Activated T-helper 17 cell treated with anti-CD3 and anti-CD28 coated beads, Interleukin-2, amount 50 U/mL, for 72 hours (primary cell): ENCODE measurements at regions not wholly inside any gene's neighbourhood (a gene's known extent, or its start where the extent isn't known, plus 50 kb on each side); places are given as distances from the start of the nearest gene placed in this dataset.

ENCODE experiments used
- ATAC-seq: fragments of 150-1000 bp; cut with Tn5 transposase; replicated peaks from 2 replicates; pipeline ENCODE4 v1.10.0; 2021; ENCODE audit warnings: mild to moderate bottlenecking, moderate library complexity
- H3K27ac Mint-ChIP-seq: one replicate; pipeline ENCODE4 v1.8.0; 2022; ENCODE audit warnings: mixed read lengths
- H3K27me3 Mint-ChIP-seq: one replicate; pipeline ENCODE4 v1.8.0; 2022; ENCODE audit warnings: mixed read lengths
- H3K36me3 Mint-ChIP-seq: one replicate; pipeline ENCODE4 v1.8.0; 2022; ENCODE audit warnings: low read depth, mild to moderate bottlenecking, mixed read lengths
- H3K4me1 Mint-ChIP-seq: one replicate; pipeline ENCODE4 v1.8.0; 2022; ENCODE audit warnings: mixed read lengths
- H3K4me3 Mint-ChIP-seq: one replicate; pipeline ENCODE4 v1.8.0; 2022; ENCODE audit warnings: mild to moderate bottlenecking, mixed read lengths
- H3K9me3 Mint-ChIP-seq: one replicate; pipeline ENCODE4 v1.8.0; 2022; ENCODE audit warnings: mixed read lengths

DNA sequence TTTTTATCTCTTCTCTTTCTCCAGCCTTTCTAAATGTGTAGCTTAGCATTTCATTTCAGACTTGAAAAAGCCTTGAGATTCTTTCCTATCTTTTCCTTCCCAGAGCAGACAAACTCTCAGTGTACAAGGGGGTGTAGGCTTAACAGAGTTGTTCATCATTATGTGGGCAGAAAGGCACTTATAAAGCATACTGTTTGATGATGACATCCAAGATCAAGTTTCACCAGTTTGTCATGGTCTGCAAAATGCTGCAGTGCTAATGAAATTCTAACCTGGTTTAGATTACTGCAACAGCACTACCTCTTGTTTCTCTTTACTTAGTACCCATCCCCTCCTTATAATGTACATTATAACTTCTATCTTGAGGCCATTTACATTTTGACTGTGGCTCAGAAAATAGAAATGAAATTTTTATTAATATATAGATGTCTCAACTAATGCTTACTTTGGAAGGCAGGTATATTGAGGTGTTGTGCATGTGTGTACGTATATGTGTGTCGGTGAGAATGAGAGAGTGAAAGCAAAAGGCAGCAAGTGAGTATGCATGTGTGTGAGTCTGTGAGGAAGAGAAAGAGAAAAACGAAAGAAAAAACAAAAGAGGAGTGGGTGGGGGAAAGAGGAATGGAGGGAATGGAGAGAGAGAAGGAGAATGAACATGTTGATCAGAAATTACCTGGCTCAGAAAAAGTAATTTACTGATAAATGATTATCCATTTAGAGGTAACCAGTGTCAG lies 1043.6 kb downstream of the TUSC7 start:
- Mint-ChIP-seq H3K27me3 (no peaks in the 10 kb centered on the region), H3K4me1 (no peaks in the 10 kb centered on the region)

DNA sequence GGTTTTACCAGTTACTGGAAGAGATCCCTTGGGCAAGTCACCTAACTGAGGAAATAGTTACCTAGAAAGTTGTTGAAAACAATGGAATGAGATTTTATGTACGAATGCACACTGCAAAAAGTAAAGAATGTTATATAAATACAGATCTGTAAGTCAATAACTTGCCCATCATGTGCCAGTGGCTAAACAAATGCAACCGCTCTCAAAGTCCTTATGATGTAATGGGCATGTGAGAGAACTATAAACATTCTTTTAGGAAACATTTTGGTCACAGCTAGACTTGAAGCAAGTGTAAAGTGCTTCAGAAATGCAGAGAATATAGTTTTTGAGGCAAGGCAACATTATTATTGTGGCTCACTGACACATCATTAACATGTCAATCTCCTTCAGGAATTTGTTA lies 1044.5 kb downstream of the TUSC7 start:
- H3K36me3 Mint-ChIP-seq: no peaks in the 10 kb centered on the region

More for the DNA sequence above, 1043.6 kb downstream of the TUSC7 start:
- peaks cover 5% of the 10 kb centered on the region for H3K9me3 Mint-ChIP-seq
- H3K36me3 Mint-ChIP-seq: no peaks in the 10 kb centered on the region
- no peak overlapping the region for H3K27ac Mint-ChIP-seq
- no peak for ATAC-seq
- no peak overlapping the region for H3K4me3 Mint-ChIP-seq

DNA sequence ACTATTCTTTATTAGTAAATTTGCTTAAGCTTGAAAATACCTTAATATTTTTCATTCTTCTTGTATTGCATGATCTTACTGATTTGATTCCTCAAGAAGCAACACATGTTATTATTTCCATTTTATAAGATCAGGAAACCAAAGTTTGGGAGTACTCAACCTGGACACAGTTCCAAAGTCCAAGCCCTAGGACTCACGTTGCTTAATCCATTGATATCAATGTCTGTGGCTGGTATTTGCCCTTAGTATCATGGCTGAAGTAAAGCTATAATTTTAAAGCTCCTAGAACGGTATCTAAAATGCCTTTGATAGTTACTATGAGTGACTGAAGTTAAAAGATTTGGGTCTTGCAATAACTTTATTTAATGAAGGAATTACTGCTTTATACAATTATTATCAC lies 1045.3 kb downstream of the TUSC7 start:
- Mint-ChIP-seq H3K27ac (no peak overlapping the region), H3K9me3 (no peaks in the 10 kb centered on the region), H3K4me1 (no peaks in the 10 kb centered on the region), H3K27me3 (no peaks in the 10 kb centered on the region), H3K4me3 (no peak overlapping the region), H3K36me3 (no peaks in the 10 kb centered on the region)
- no peak for ATAC-seq

More for the DNA sequence above, 1044.5 kb downstream of the TUSC7 start:
- Mint-ChIP-seq H3K27ac (no peak overlapping the region), H3K4me1 (no peaks in the 10 kb centered on the region), H3K9me3 (peaks cover 5% of the 10 kb centered on the region), H3K27me3 (no peaks in the 10 kb centered on the region), H3K4me3 (no peak overlapping the region)
- ATAC-seq: no peak

DNA sequence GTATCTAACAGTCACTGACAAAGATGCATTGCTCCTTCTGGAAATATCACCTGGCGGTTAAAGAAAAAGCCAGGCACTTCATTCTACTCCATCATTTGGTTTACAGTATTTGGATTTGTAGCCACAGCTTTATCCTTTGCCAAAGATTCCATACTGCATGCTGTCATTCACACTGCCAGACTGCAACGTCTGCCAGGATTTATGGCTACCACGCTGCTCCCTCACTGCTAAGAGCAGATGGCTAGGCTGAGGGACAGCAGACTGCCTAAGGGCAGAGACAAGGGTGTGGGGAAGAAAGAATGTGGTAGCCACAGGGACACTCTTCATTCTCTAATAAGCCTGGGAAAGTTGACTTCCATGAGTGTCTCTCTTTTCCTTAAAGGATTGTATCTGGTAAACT lies 1047.0 kb downstream of the TUSC7 start:
- no peaks in the 10 kb centered on the region for H3K36me3 Mint-ChIP-seq
- H3K4me1 Mint-ChIP-seq: no peaks in the 10 kb centered on the region
- H3K4me3 Mint-ChIP-seq: no peak overlapping the region
- H3K27me3 Mint-ChIP-seq: no peaks in the 10 kb centered on the region
- peaks cover 11% of the 10 kb centered on the region for H3K9me3 Mint-ChIP-seq
- no peak overlapping the region for H3K27ac Mint-ChIP-seq
- ATAC-seq: no peak

DNA sequence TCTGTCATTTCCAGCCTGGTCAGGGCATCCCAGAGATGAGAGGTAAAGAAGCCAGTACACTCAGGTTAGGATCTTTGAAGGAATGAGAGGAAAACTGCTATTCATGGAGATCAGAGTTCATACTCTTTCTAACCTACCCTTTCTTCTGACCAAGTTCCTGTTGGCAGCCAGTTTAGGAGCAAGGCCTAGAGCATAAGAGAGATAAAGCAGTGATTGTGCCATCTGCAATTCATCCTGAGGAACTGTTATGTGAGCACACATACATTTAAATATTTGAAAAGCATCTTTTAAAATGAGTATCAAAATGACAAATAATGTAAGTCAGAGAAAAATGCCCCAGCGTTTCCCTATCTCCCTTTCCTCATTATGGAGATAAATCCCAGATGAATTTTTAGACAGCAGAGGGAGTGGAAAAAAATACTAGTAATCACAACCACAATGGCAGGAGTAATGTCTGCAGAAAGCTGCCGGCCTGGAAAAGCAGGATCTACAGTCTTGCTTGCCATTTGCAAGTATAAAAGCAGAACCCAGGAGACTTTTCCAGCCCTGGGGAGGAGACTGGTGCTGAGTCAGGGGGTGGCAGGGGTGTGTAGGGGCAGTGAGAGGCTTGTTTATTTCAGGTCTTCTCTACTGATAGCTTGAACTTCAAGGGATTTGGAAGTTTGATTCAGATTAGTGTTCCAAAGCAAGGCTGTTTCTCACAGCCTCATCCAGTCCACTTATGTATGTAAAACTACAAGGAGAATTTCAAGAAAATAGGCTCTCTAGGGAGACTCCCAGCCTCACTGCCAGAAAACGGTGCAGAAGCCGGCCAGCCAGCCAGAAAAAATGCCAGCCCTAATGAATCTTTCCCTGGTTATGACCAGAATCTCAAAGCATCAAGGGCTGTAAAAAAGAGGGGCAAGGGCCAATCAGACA lies 1052.4 kb downstream of the TUSC7 start:
- Mint-ChIP-seq H3K4me1 (no peaks in the 10 kb centered on the region), H3K36me3 (no peaks in the 10 kb centered on the region), H3K27ac (no peak overlapping the region), H3K4me3 (no peak overlapping the region), H3K9me3 (peaks cover 11% of the 10 kb centered on the region), H3K27me3 (no peaks in the 10 kb centered on the region)
- no peak for ATAC-seq

DNA sequence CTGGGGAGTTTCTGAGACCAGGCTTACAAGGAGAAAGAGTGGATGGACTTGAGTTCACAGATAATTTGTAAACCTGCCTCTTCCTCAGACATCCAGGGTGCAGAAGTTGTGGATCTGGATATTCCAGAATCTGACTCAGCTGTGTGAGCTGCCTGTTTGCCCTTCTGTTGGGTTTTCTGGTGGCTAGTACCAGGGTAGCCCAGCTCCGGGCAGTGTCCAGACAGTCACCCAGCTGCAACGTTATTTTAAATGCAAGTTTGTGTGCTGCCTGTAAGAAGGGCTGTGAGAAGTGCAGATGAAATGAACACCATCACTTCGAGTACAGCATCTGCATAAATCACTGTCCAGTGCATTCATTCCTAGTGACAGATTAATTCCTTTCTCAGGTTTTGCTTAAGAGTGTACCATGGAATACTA lies 1053.0 kb downstream of the TUSC7 start:
- H3K27ac Mint-ChIP-seq: no peak overlapping the region
- H3K4me3 Mint-ChIP-seq: no peak overlapping the region
- no peaks in the 10 kb centered on the region for H3K36me3 Mint-ChIP-seq
- ATAC-seq: no peak
- peaks cover 11% of the 10 kb centered on the region for H3K9me3 Mint-ChIP-seq
- no peaks in the 10 kb centered on the region for H3K4me1 Mint-ChIP-seq
- H3K27me3 Mint-ChIP-seq: no peaks in the 10 kb centered on the region

DNA sequence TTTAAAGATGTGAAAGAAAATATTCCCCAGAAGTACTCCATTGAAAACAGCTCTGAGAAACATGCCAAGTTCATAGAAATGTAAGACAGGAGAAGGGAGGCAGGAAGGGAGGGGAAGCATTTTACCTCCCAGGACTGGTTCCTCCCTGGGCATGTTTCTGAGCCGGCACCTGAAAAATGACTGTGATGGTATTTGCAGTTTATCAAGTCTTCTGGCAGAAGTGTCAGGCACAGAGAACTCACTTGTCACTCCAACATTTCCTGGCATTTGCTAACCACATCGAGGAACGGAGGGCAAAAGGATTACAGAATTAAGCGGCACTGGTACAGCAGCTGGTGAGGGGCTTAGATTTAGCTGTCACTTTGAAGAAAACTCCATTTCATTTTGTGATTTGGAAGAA lies 1054.0 kb downstream of the TUSC7 start:
- H3K27me3 Mint-ChIP-seq: no peaks in the 10 kb centered on the region
- no peaks in the 10 kb centered on the region for H3K36me3 Mint-ChIP-seq
- ATAC-seq: no peak
- H3K27ac Mint-ChIP-seq: no peak overlapping the region
- peaks cover 11% of the 10 kb centered on the region for H3K9me3 Mint-ChIP-seq
- no peak overlapping the region for H3K4me3 Mint-ChIP-seq
- no peaks in the 10 kb centered on the region for H3K4me1 Mint-ChIP-seq

DNA sequence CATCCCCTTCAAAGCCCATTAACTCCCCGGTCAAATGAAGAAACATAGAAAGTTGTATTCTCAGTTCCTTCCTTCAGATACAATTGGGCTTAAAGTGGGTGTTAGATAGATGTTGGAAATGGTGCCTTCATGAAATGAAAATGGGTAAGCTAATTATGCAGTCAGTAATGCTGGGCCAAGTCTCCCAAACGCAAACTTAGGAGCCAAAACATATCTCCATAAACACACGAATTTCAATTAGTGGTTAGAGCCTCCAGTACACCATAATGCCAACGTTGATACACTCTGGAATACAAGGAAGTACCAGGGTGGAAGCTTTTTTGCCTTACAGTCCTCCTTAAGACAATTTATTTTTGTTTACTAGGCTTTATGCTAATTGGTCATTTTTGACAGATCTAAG lies 1059.0 kb downstream of the TUSC7 start:
- no peaks in the 10 kb centered on the region for H3K36me3 Mint-ChIP-seq
- H3K9me3 Mint-ChIP-seq: peaks cover 5% of the 10 kb centered on the region
- H3K27me3 Mint-ChIP-seq: no peaks in the 10 kb centered on the region
- H3K27ac Mint-ChIP-seq: no peak overlapping the region
- ATAC-seq: no peak
- H3K4me1 Mint-ChIP-seq: no peaks in the 10 kb centered on the region
- no peak overlapping the region for H3K4me3 Mint-ChIP-seq

DNA sequence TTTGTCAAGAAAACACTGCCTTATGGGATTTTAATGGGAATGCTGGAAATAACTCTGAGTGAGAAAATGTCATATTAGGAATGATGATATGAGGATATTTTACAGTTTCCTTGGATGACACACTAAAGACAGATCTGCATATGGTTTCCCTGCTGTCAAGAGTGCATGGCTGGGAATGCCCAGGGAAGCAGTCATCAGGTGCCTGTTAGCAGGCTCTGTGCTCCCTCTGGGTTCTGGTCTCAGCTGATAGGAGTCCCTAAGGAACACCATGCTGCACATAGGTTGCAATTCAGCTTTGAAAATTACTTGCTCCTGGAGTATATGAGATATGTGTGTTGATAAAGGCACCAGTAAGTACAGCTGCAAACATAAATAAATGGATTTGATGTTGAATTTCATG lies 1064.6 kb downstream of the TUSC7 start:
- no peaks in the 10 kb centered on the region for H3K4me1 Mint-ChIP-seq
- no peak overlapping the region for H3K4me3 Mint-ChIP-seq
- no peaks in the 10 kb centered on the region for H3K27me3 Mint-ChIP-seq
- peaks cover 12% of the 10 kb centered on the region for H3K9me3 Mint-ChIP-seq
- ATAC-seq: no peak
- H3K27ac Mint-ChIP-seq: no peak overlapping the region
- H3K36me3 Mint-ChIP-seq: no peaks in the 10 kb centered on the region

DNA sequence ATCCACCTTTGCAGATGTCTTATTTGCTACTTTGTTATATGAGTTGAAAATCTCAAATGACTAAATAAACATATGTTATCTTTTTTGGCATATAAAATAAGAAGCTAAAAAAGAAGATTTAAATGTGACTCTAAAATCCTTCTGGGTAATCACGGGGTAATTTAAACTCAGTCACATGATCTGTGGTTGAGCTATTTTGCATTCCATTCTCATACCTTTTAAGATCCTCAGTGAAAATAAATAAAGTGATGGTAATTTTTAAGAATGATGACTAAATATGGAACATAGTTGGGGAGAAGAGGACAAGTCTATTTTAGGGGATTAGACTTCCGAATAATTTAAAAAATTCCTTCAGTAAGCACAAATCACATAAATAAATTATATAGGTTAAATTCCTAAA lies 1076.8 kb downstream of the TUSC7 start:
- Mint-ChIP-seq H3K4me1 (no peaks in the 10 kb centered on the region), H3K9me3 (peaks cover 3% of the 10 kb centered on the region), H3K27me3 (no peaks in the 10 kb centered on the region), H3K36me3 (no peaks in the 10 kb centered on the region), H3K4me3 (no peak overlapping the region), H3K27ac (no peak overlapping the region)
- ATAC-seq: no peak

DNA sequence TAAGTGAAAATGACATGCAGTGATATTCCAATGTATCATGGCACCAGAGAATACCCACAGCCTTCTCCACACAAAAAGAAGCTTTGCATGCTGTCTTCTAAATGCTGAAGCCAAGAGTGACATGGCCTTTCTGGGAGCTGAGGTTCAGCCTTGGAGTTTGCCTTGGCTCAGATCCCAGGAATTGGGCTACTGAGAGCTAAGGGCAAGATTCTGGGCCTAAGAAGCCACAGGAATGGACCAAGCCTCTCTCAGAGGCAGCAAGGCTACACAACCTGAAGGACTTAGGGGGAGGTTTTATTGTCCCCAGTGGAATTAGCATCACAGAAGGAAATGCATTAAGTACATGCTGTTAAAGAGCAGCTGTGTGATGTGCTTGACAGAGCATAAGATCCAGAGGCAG lies 1078.5 kb downstream of the TUSC7 start:
- H3K27ac Mint-ChIP-seq: no peak overlapping the region
- H3K36me3 Mint-ChIP-seq: no peaks in the 10 kb centered on the region
- no peak for ATAC-seq
- no peaks in the 10 kb centered on the region for H3K4me1 Mint-ChIP-seq
- H3K27me3 Mint-ChIP-seq: no peaks in the 10 kb centered on the region
- no peak overlapping the region for H3K4me3 Mint-ChIP-seq
- peaks cover 3% of the 10 kb centered on the region for H3K9me3 Mint-ChIP-seq

DNA sequence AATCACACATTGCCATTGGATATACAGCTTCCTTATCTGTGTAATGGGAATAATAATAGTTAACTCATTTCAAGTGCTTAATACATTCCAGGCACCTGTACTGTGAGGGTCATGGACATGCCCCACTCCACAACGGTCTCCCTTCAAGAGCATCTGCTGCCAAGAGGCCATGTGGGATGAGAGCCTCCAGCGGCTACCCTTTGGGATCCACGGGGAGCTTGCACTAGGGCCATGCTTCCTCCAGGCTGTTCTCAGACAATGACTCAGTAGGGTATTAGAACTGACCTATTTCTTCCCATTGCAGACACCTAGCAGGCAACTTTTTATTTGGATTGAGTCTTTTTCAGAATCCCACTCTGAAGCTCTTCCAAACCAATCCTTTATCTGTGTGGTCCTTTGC lies 1078.9 kb downstream of the TUSC7 start:
- H3K36me3 Mint-ChIP-seq: no peaks in the 10 kb centered on the region
- no peak overlapping the region for H3K27ac Mint-ChIP-seq
- ATAC-seq: no peak
- H3K27me3 Mint-ChIP-seq: no peaks in the 10 kb centered on the region
- no peak overlapping the region for H3K4me3 Mint-ChIP-seq
- H3K4me1 Mint-ChIP-seq: no peaks in the 10 kb centered on the region
- peaks cover 3% of the 10 kb centered on the region for H3K9me3 Mint-ChIP-seq

DNA sequence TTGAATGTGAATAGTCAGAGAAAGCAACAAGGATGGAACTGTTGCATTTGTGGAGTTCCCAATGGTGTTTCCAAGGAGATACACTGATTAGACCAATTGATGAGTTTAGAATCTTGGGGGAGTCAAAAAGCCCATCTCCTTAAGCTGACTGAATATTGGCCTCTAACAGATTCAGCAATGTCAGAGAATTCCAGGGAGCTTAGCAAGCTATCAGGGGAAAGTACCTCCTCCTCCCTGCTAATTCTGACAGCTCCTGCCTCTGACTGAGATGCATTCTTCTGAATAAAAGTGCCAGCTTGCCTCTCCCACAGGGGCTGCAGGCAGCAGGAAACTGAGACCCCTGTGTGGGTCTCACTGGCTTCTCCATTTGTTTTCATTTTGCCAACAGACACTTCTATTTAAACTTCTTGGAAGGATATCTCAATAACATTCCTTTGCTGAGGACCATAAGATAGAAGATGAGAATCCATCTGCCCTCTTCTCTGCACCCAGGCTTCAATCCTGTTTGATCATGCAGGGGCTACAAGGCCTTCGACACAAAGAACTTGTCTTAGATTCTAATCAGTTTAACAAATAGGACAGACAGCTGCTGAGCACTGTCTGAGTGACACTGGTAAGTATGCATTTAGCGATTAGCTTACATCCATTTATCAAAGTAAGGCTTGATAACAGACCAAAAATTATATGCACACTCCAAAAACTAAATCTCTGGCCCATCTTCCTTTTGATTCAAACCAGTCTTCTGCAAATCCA lies 1080.8 kb downstream of the TUSC7 start:
- Mint-ChIP-seq H3K36me3 (no peaks in the 10 kb centered on the region), H3K9me3 (peaks cover 7% of the 10 kb centered on the region), H3K27ac (no peak overlapping the region), H3K27me3 (no peaks in the 10 kb centered on the region), H3K4me3 (no peak overlapping the region), H3K4me1 (no peaks in the 10 kb centered on the region)
- no peak for ATAC-seq

DNA sequence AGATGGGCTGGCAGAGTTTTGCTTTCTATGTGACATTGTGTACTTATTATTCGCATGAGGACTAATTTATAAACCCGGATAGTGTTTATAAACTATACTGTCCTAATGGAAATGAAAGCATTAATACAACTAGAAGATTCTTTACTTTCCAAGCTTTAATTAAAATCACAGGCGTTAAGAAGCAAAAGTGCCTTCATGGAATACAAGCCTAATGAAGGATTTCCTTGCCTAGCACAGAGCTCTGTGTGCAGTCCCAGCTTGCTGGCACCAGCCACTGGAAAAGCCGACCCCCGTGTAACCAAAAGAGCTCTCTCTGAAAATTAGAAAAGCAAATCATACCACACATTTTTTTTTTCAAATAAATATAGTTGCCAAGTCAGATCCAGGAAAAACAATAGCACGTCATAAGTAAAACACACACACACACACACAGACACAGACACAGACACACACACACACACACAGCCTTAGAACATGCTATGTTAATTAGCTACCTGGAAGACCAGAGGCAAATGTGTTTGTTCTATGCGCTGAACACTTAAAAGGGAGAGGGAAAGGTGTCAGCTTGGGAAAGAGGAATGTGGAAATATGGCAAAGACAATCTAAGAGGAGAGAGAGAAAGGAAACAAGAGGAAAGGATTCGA lies 1084.2 kb downstream of the TUSC7 start:
- no peak overlapping the region for H3K4me3 Mint-ChIP-seq
- no peak overlapping the region for H3K27ac Mint-ChIP-seq
- H3K4me1 Mint-ChIP-seq: no peaks in the 10 kb centered on the region
- no peaks in the 10 kb centered on the region for H3K27me3 Mint-ChIP-seq
- H3K36me3 Mint-ChIP-seq: no peaks in the 10 kb centered on the region
- peaks cover 8% of the 10 kb centered on the region for H3K9me3 Mint-ChIP-seq
- no peak for ATAC-seq
